Stimulated activated naive B cell treated with anti-CD40 and anti-IgM and Interleukin-4, amounts not matched to agents 10 μg/mL and 1 μg/mL and 100 μg/mL, for 72 hours (primary cell): ENCODE measurements at regions not wholly inside any gene's neighbourhood (a gene's known extent, or its start where the extent isn't known, plus 50 kb on each side); places are given as distances from the start of the nearest gene placed in this dataset.
"Not testable (repeated sequence)": the region's sequence is repeated elsewhere in the genome, so short reads cannot be mapped to it uniquely, and the experiment has no call there.

Source experiments
- ATAC-seq, 2 donors: fragments of 150-1000 bp; cut with Tn5 transposase; replicated peaks; 2 replicates each; pipeline ENCODE4 v1.10.0; 2021; ENCODE audit warnings: moderate library complexity in 1 of 2
- DNase-seq: peaks from one replicate; pipeline ENCODE4 v3.0.0; 2021
- H3K27ac Mint-ChIP-seq: one replicate; pipeline ENCODE4 v1.8.0; 2022; ENCODE audit warnings: mild to moderate bottlenecking, mixed read lengths
- H3K27me3 Mint-ChIP-seq, 2 donors: one replicate each; pipeline ENCODE4 v1.8.0; 2022; ENCODE audit warnings: mixed read lengths in 2 of 2
- H3K36me3 Mint-ChIP-seq, 2 donors: one replicate each; pipeline ENCODE4 v1.8.0; 2022; ENCODE audit warnings: mixed read lengths in 2 of 2, mild to moderate bottlenecking in 1 of 2
- H3K4me1 Mint-ChIP-seq, 2 donors: one replicate each; pipeline ENCODE4 v1.8.0; 2022; ENCODE audit warnings: mixed read lengths in 2 of 2, mild to moderate bottlenecking in 1 of 2
- H3K4me3 Mint-ChIP-seq, 2 donors: one replicate each; pipeline ENCODE4 v1.8.0; 2022; ENCODE audit warnings: mild to moderate bottlenecking in 2 of 2, mixed read lengths in 2 of 2, moderate library complexity in 1 of 2
- H3K9me3 Mint-ChIP-seq, 2 donors: one replicate each; pipeline ENCODE4 v1.8.0; 2022; ENCODE audit warnings: mixed read lengths in 2 of 2, mild to moderate bottlenecking in 1 of 2

GRCh38 chr3:185306286-185306685, 52.4 kb upstream of the EHHADH start:
- not testable (repeated sequence) for ATAC-seq, DNase-seq
- H3K9me3 Mint-ChIP-seq: peaks cover 16 to 18% of the 10 kb centered on the region in 2 donors

GRCh38 chr3:185306847-185307246, 53.0 kb upstream of the EHHADH start:
- H3K4me3 Mint-ChIP-seq: no peak overlapping the region
- ATAC-seq (no peak), DNase-seq (no peak)
- peaks cover 5 to 18% of the 10 kb centered on the region in 2 donors for H3K4me1 Mint-ChIP-seq
- H3K27ac Mint-ChIP-seq: peak overlapping the region; percentile 5
- peaks cover 15 to 18% of the 10 kb centered on the region in 2 donors for H3K9me3 Mint-ChIP-seq
- H3K27me3 Mint-ChIP-seq: no peaks in the 10 kb centered on the region
- peaks cover 46 to 59% of the 10 kb centered on the region in 2 donors for H3K36me3 Mint-ChIP-seq

More at GRCh38 chr3:185306286-185306685, 52.4 kb upstream of the EHHADH start:
- Mint-ChIP-seq H3K27ac (peak overlapping the region; percentile 5), H3K36me3 (peaks cover 43 to 59% of the 10 kb centered on the region in 2 donors), H3K4me1 (peaks cover 5 to 18% of the 10 kb centered on the region in 2 donors)
- not testable (repeated sequence) for H3K27me3 Mint-ChIP-seq, H3K4me3 Mint-ChIP-seq

- Mint-ChIP-seq H3K4me3 (no peak overlapping the region), H3K4me1 (peaks cover 5 to 18% of the 10 kb centered on the region in 2 donors), H3K36me3 (peaks cover 46 to 55% of the 10 kb centered on the region in 2 donors), H3K9me3 (peaks cover 15 to 18% of the 10 kb centered on the region in 2 donors), H3K27me3 (no peaks in the 10 kb centered on the region), H3K27ac (no peak overlapping the region)
- ATAC-seq (peak; percentile 63 to 77), DNase-seq (peak; percentile 46)
Measured at GRCh38 chr3:185308126-185308754, 54.4 kb upstream of the EHHADH start.

GRCh38 chr3:185309302-185309701, 53.6 kb upstream of the MAP3K13 start:
- Mint-ChIP-seq H3K9me3 (peaks cover 15 to 18% of the 10 kb centered on the region in 2 donors), H3K4me3 (no peak overlapping the region), H3K27ac (no peak overlapping the region), H3K36me3 (peaks cover 46 to 55% of the 10 kb centered on the region in 2 donors), H3K27me3 (no peaks in the 10 kb centered on the region), H3K4me1 (peaks cover 5 to 18% of the 10 kb centered on the region in 2 donors)
- DNase-seq: no peak
- ATAC-seq: no peak

- Mint-ChIP-seq H3K9me3 (peaks cover 15 to 18% of the 10 kb centered on the region in 2 donors), H3K4me1 (peaks cover 5 to 18% of the 10 kb centered on the region in 2 donors), H3K27ac (no peak overlapping the region), H3K4me3 (no peak overlapping the region), H3K27me3 (no peaks in the 10 kb centered on the region), H3K36me3 (peaks cover 43 to 54% of the 10 kb centered on the region in 2 donors)
- no peak for ATAC-seq
- DNase-seq: no peak
Measured at GRCh38 chr3:185309795-185310194, 53.1 kb upstream of the MAP3K13 start.

GRCh38 chr3:185311991-185312390, 50.9 kb upstream of the MAP3K13 start:
- H3K27ac Mint-ChIP-seq: no peak overlapping the region
- no peaks in the 10 kb centered on the region for H3K27me3 Mint-ChIP-seq
- H3K36me3 Mint-ChIP-seq: peaks cover 26 to 33% of the 10 kb centered on the region in 2 donors
- no peak for DNase-seq
- peaks cover 4 to 13% of the 10 kb centered on the region in 2 donors for H3K4me1 Mint-ChIP-seq
- no peak overlapping the region for H3K4me3 Mint-ChIP-seq
- H3K9me3 Mint-ChIP-seq: peaks cover 14 to 18% of the 10 kb centered on the region in 2 donors
- ATAC-seq: no peak
